ENCODE measurements at regions not wholly inside any gene's neighbourhood (a gene's known extent, or its start where the extent isn't known, plus 50 kb on each side); places are given as distances from the start of the nearest gene placed in this dataset.

GRCh38 chr11:43576803-43577521, 103.6 kb upstream of the HSD17B12 start:
- WGBS: 4% methylated on average over 35 of the region's 35 CpGs
- Histone ChIP-seq H3K9me3 (ENCODE audit: control insufficient read depth in 4 of 4, low read length in 3 of 4) (no peaks in the 10 kb centered on the region), H3K27me3 (ENCODE audit: control insufficient read depth in 4 of 4, insufficient read depth in 4 of 4, low read length in 3 of 4) (peaks cover 6 to 35% (median 16%) of the 10 kb centered on the region in 4 donors), H3K36me3 (ENCODE audit: control insufficient read depth in 4 of 4, insufficient read depth in 3 of 4, low read depth in 1 of 4, low read length in 3 of 4) (no peaks in the 10 kb centered on the region), H3K4me1 (ENCODE audit: control insufficient read depth in 4 of 4, insufficient read depth in 4 of 4, low read length in 3 of 4) (peaks cover 4 to 49% (median 26%) of the 10 kb centered on the region in 4 donors), H3K27ac (ENCODE audit: low read depth in 1 of 2, low read length in 2 of 2) (no peak overlapping the region), H3K9ac (ENCODE audit: low read depth in 1 of 2, low read length in 2 of 2) (no peak overlapping the region), H3K4me3 (ENCODE audit: low read depth in 1 of 3, low read length in 3 of 3) (no peak overlapping the region)
- DNase-seq (ENCODE audit: low spot score): no peak
- TF ChIP-seq REST (IDR thresholded peaks at IDR 0.05) (peak; percentile 99), HNF4A (conservative IDR thresholded peaks at IDR 0.05) (no peak)

GRCh38 chr11:43577566-43578264, 102.8 kb upstream of the HSD17B12 start:
- WGBS: 8% methylated on average over 17 of the region's 17 CpGs
- DNase-seq (ENCODE audit: low spot score): no peak
- Histone ChIP-seq H3K36me3 (ENCODE audit: control insufficient read depth in 4 of 4, insufficient read depth in 3 of 4, low read depth in 1 of 4, low read length in 3 of 4) (no peaks in the 10 kb centered on the region), H3K27ac (ENCODE audit: low read depth in 1 of 2, low read length in 2 of 2) (no peak overlapping the region), H3K27me3 (ENCODE audit: control insufficient read depth in 4 of 4, insufficient read depth in 4 of 4, low read length in 3 of 4) (peaks cover 6 to 35% (median 17%) of the 10 kb centered on the region in 4 donors), H3K9ac (ENCODE audit: low read depth in 1 of 2, low read length in 2 of 2) (no peak overlapping the region), H3K4me3 (ENCODE audit: low read depth in 1 of 3, low read length in 3 of 3) (no peak overlapping the region), H3K9me3 (ENCODE audit: control insufficient read depth in 4 of 4, low read length in 3 of 4) (no peaks in the 10 kb centered on the region), H3K4me1 (ENCODE audit: control insufficient read depth in 4 of 4, insufficient read depth in 4 of 4, low read length in 3 of 4) (peaks cover 4 to 49% (median 26%) of the 10 kb centered on the region in 4 donors)
- TF ChIP-seq GABPA (IDR thresholded peaks at IDR 0.05 in 1 of 2, conservative IDR thresholded peaks at IDR 0.05 in 1 of 2) (no peak), FOXA1 (IDR thresholded peaks at IDR 0.05) (no peak), ATF3 (IDR thresholded peaks at IDR 0.05) (no peak), RAD21 (IDR thresholded peaks at IDR 0.05) (no peak), NR2F2 (IDR thresholded peaks at IDR 0.05) (no peak), HNF4G (IDR thresholded peaks at IDR 0.05) (no peak), MAX (IDR thresholded peaks at IDR 0.05) (no peak), JUND (IDR thresholded peaks at IDR 0.05) (no peak), RXRA (IDR thresholded peaks at IDR 0.05) (no peak), YY1 (IDR thresholded peaks at IDR 0.05) (no peak), EGR1 (IDR thresholded peaks at IDR 0.05; ENCODE audit: low read depth in 2 of 2) (no peak), HNF4A (conservative IDR thresholded peaks at IDR 0.05) (no peak), ZBTB33 (IDR thresholded peaks at IDR 0.05) (no peak), REST (IDR thresholded peaks at IDR 0.05) (no peak)

Data from liver (tissue), 7 donors.